WTC11 (cell line): ENCODE measurements at regions not wholly inside any gene's neighbourhood (a gene's known extent, or its start where the extent isn't known, plus 50 kb on each side); places are given as distances from the start of the nearest gene placed in this dataset.

Experiments
- CTCF ChIP-seq: fragments of 200-600 bp; IDR thresholded peaks from 2 replicates; pipeline ENCODE4 v1.8.0; 2022; ENCODE audit warnings: antibody characterized with exemption
- ELF4 ChIP-seq: sonication (generic); formaldehyde crosslinking; IDR thresholded peaks from 2 replicates; pipeline ENCODE4 v1.8.1; 2022; ENCODE audit warnings: low read depth, mild to moderate bottlenecking, moderate library complexity, missing genetic modification reagents
- ESRRA ChIP-seq: sonication (generic); formaldehyde crosslinking; IDR thresholded peaks from 2 replicates; pipeline ENCODE4 v1.8.1; 2022; ENCODE audit warnings: mild to moderate bottlenecking, missing genetic modification reagents, borderline replicate concordance
- NFE2L1 ChIP-seq: sonication (generic); formaldehyde crosslinking; IDR thresholded peaks from 2 replicates; pipeline ENCODE4 v1.8.1; 2023; ENCODE audit warnings: missing genetic modification reagents
- TF ChIP-seq, protein P1 (sequence below): sonication (generic); formaldehyde crosslinking; IDR thresholded peaks from 2 replicates; pipeline ENCODE4 v1.8.1; 2023; ENCODE audit warnings: mild to moderate bottlenecking, missing genetic modification reagents, moderate library complexity
- TF ChIP-seq, protein P2 (sequence below): sonication (generic); formaldehyde crosslinking; IDR thresholded peaks from 2 replicates; pipeline ENCODE4 v1.8.1; 2023; ENCODE audit warnings: mild to moderate bottlenecking, missing genetic modification reagents, moderate library complexity
- TF ChIP-seq, protein P3 (sequence below): sonication (generic); formaldehyde crosslinking; IDR thresholded peaks from 2 replicates; pipeline ENCODE4 v1.8.0; 2022; ENCODE audit warnings: mild to moderate bottlenecking, missing genetic modification reagents
- TF ChIP-seq, protein P4 (sequence below): sonication (generic); formaldehyde crosslinking; IDR thresholded peaks from 2 replicates; pipeline ENCODE4 v1.8.1; 2023; ENCODE audit warnings: mild to moderate bottlenecking, moderate library complexity, missing genetic modification reagents

DNA sequence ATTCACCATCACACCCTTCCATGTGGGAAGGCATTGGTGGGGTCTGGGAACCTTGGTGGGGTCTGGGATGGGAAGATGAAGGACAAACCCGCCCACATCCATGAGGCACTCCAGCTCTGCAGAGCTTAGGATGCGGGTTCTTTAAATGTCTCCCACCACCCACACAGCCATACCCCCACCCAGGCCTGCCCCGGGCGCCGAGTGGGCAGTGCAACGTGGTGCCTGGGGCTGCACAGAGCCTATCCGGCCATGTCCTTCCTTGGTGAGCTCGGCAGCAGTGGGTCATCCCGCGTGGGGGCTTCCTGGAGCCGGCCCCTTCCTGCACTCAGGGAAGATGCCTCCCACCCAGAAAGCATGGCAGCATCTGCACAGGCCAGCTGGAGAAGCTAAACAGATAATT lies 163.5 kb upstream of the TCERG1L start:
- no peak for TF ChIP-seq CTCF
- TF ChIP-seq, protein P1, sequence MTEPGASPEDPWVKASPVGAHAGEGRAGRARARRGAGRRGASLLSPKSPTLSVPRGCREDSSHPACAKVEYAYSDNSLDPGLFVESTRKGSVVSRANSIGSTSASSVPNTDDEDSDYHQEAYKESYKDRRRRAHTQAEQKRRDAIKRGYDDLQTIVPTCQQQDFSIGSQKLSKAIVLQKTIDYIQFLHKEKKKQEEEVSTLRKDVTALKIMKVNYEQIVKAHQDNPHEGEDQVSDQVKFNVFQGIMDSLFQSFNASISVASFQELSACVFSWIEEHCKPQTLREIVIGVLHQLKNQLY, result no peak
- TF ChIP-seq, protein P2, sequence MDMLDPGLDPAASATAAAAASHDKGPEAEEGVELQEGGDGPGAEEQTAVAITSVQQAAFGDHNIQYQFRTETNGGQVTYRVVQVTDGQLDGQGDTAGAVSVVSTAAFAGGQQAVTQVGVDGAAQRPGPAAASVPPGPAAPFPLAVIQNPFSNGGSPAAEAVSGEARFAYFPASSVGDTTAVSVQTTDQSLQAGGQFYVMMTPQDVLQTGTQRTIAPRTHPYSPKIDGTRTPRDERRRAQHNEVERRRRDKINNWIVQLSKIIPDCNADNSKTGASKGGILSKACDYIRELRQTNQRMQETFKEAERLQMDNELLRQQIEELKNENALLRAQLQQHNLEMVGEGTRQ (CRISPR knock-in tag), result no peak
- TF ChIP-seq ESRRA (CRISPR knock-in tag), result no peak
- no peak for TF ChIP-seq NFE2L1 (CRISPR knock-in tag)
- TF ChIP-seq, protein P3, sequence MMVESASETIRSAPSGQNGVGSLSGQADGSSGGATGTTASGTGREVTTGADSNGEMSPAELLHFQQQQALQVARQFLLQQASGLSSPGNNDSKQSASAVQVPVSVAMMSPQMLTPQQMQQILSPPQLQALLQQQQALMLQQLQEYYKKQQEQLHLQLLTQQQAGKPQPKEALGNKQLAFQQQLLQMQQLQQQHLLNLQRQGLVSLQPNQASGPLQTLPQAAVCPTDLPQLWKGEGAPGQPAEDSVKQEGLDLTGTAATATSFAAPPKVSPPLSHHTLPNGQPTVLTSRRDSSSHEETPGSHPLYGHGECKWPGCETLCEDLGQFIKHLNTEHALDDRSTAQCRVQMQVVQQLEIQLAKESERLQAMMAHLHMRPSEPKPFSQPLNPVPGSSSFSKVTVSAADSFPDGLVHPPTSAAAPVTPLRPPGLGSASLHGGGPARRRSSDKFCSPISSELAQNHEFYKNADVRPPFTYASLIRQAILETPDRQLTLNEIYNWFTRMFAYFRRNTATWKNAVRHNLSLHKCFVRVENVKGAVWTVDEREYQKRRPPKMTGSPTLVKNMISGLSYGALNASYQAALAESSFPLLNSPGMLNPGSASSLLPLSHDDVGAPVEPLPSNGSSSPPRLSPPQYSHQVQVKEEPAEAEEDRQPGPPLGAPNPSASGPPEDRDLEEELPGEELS, result no peak
- TF ChIP-seq, protein P4, sequence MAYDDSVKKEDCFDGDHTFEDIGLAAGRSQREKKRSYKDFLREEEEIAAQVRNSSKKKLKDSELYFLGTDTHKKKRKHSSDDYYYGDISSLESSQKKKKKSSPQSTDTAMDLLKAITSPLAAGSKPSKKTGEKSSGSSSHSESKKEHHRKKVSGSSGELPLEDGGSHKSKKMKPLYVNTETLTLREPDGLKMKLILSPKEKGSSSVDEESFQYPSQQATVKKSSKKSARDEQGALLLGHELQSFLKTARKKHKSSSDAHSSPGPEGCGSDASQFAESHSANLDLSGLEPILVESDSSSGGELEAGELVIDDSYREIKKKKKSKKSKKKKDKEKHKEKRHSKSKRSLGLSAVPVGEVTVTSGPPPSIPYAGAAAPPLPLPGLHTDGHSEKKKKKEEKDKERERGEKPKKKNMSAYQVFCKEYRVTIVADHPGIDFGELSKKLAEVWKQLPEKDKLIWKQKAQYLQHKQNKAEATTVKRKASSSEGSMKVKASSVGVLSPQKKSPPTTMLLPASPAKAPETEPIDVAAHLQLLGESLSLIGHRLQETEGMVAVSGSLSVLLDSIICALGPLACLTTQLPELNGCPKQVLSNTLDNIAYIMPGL, result no peak
- no peak for TF ChIP-seq ELF4 (CRISPR knock-in tag)
